Spleen (tissue), 7 donors: ENCODE measurements at regions not wholly inside any gene's neighbourhood (a gene's known extent, or its start where the extent isn't known, plus 50 kb on each side); places are given as distances from the start of the nearest gene placed in this dataset.

Experiments
- POLR2A ChIP-seq, 3 donors: fragments of 450-650 bp; IDR thresholded peaks; one replicate each; pipeline ENCODE4 v1.5.1; 2017; ENCODE audit warnings: antibody characterized with exemption in 3 of 3, mild to moderate bottlenecking in 1 of 3
- POLR2AphosphoS5 ChIP-seq, 3 donors: sonication (generic); formaldehyde crosslinking; IDR thresholded peaks; one replicate each; pipeline ENCODE4 v1.5.1; 2017; ENCODE audit warnings: antibody characterized with exemption in 3 of 3
- TF ChIP-seq, protein P1 (sequence below), 11 experiments: fragments of 200-600 bp in 7 of 11; fragments of 450-650 bp in 4 of 11; sonication (generic) in 4 of 11; IDR thresholded peaks in 8 of 11; conservative IDR thresholded peaks in 3 of 11; 1 replicate in 7 of 11; 2 replicates in 4 of 11; pipeline versions ENCODE4 v1.4.0 to v1.8.0; 2016 to 2021; ENCODE audit warnings: antibody characterized with exemption in 11 of 11, inconsistent platforms in 4 of 11, mild to moderate bottlenecking in 1 of 11
- donor health status: DM: no; HTN: no; CAD: no; lungs with moderate emphysema.
- donor health status: DM: no; HTN: no; CAD: no.
- donor health status: DM: no; HTN: no; CAD: no.

GRCh38 chr2:181165199-181165868 is 184.9 kb downstream of the UBE2E3 start:
- no peak for TF ChIP-seq POLR2AphosphoS5 (IDR thresholded peaks at IDR 0.05)
- no peak for TF ChIP-seq POLR2A (IDR thresholded peaks at IDR 0.05)
- TF ChIP-seq, protein P1, sequence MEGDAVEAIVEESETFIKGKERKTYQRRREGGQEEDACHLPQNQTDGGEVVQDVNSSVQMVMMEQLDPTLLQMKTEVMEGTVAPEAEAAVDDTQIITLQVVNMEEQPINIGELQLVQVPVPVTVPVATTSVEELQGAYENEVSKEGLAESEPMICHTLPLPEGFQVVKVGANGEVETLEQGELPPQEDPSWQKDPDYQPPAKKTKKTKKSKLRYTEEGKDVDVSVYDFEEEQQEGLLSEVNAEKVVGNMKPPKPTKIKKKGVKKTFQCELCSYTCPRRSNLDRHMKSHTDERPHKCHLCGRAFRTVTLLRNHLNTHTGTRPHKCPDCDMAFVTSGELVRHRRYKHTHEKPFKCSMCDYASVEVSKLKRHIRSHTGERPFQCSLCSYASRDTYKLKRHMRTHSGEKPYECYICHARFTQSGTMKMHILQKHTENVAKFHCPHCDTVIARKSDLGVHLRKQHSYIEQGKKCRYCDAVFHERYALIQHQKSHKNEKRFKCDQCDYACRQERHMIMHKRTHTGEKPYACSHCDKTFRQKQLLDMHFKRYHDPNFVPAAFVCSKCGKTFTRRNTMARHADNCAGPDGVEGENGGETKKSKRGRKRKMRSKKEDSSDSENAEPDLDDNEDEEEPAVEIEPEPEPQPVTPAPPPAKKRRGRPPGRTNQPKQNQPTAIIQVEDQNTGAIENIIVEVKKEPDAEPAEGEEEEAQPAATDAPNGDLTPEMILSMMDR (IDR thresholded peaks at IDR 0.05 in 8 of 11, conservative IDR thresholded peaks at IDR 0.05 in 3 of 11): no peak
